ENCODE measurements at regions not wholly inside any gene's neighbourhood (a gene's known extent, or its start where the extent isn't known, plus 50 kb on each side); places are given as distances from the start of the nearest gene placed in this dataset.

GRCh38 chr6:94133106-94133505 is 713.7 kb upstream of the EPHA7 start:
- intact Hi-C loops (cut with DNase I; ENCODE audit: low total_unique reads): no loop called here
- H3K9me3 ChIP-seq: no peaks in the 10 kb centered on the region
- no peaks in the 10 kb centered on the region for H3K36me3 ChIP-seq (ENCODE audit: low read depth, missing control alignments)
- TF ChIP-seq POLR2A (IDR thresholded peaks at IDR 0.05) (no peak), CTCF (IDR thresholded peaks at IDR 0.05) (no peak)
- H3K27ac ChIP-seq: no peak overlapping the region
- H3K4me1 ChIP-seq: no peaks in the 10 kb centered on the region
- no peak for DNase-seq
- 62 to 67% methylated on average over 2 of the region's 2 CpGs for WGBS, 2 donors
- no peaks in the 10 kb centered on the region for H3K27me3 ChIP-seq
- H3K4me3 ChIP-seq: no peak overlapping the region

- TF ChIP-seq POLR2A (IDR thresholded peaks at IDR 0.05) (no peak), CTCF (IDR thresholded peaks at IDR 0.05) (no peak)
- WGBS, 2 donors: 86 to 87% methylated on average over 2 of the region's 2 CpGs
- Histone ChIP-seq H3K4me3 (no peak overlapping the region), H3K36me3 (ENCODE audit: low read depth, missing control alignments) (no peaks in the 10 kb centered on the region), H3K27ac (no peak overlapping the region), H3K9me3 (no peaks in the 10 kb centered on the region), H3K4me1 (no peaks in the 10 kb centered on the region), H3K27me3 (no peaks in the 10 kb centered on the region)
- intact Hi-C loops (cut with DNase I; ENCODE audit: low total_unique reads): no loop called here
- no peak for DNase-seq
Observed at GRCh38 chr6:94131271-94131670, 711.9 kb upstream of the EPHA7 start.

GRCh38 chr6:94130478-94130877 is 711.1 kb upstream of the EPHA7 start:
- no peaks in the 10 kb centered on the region for H3K9me3 ChIP-seq
- H3K27ac ChIP-seq: no peak overlapping the region
- no peak overlapping the region for H3K4me3 ChIP-seq
- intact Hi-C loops (cut with DNase I; ENCODE audit: low total_unique reads): no loop called here
- TF ChIP-seq POLR2A (IDR thresholded peaks at IDR 0.05) (no peak), CTCF (IDR thresholded peaks at IDR 0.05) (no peak)
- no peaks in the 10 kb centered on the region for H3K36me3 ChIP-seq (ENCODE audit: low read depth, missing control alignments)
- 28 to 35% methylated on average over 1 of the region's 1 CpG for WGBS, 2 donors
- H3K27me3 ChIP-seq: no peaks in the 10 kb centered on the region
- no peak for DNase-seq
- no peaks in the 10 kb centered on the region for H3K4me1 ChIP-seq

- intact Hi-C loops (cut with DNase I; ENCODE audit: low total_unique reads): no loop called here
- H3K4me1 ChIP-seq: no peaks in the 10 kb centered on the region
- no peak for TF ChIP-seq CTCF (IDR thresholded peaks at IDR 0.05)
- TF ChIP-seq POLR2A (IDR thresholded peaks at IDR 0.05): no peak
Observed at GRCh38 chr6:94129926-94130325, 710.6 kb upstream of the EPHA7 start.

GRCh38 chr6:94127716-94128115 is 708.4 kb upstream of the EPHA7 start:
- intact Hi-C loops (cut with DNase I; ENCODE audit: low total_unique reads): no loop called here
- H3K36me3 ChIP-seq (ENCODE audit: low read depth, missing control alignments): no peaks in the 10 kb centered on the region
- H3K27me3 ChIP-seq: no peaks in the 10 kb centered on the region
- 52 to 62% methylated on average over 1 of the region's 1 CpG for WGBS, 2 donors
- DNase-seq: no peak
- no peaks in the 10 kb centered on the region for H3K4me1 ChIP-seq
- H3K9me3 ChIP-seq: no peaks in the 10 kb centered on the region
- no peak overlapping the region for H3K4me3 ChIP-seq
- no peak overlapping the region for H3K27ac ChIP-seq
- no peak for TF ChIP-seq POLR2A (IDR thresholded peaks at IDR 0.05)
- no peak for TF ChIP-seq CTCF (IDR thresholded peaks at IDR 0.05)

More at GRCh38 chr6:94129926-94130325, 710.6 kb upstream of the EPHA7 start:
- H3K36me3 ChIP-seq (ENCODE audit: low read depth, missing control alignments): no peaks in the 10 kb centered on the region
- H3K4me3 ChIP-seq: no peak overlapping the region
- no peaks in the 10 kb centered on the region for H3K9me3 ChIP-seq
- no peaks in the 10 kb centered on the region for H3K27me3 ChIP-seq
- no peak overlapping the region for H3K27ac ChIP-seq
- no peak for DNase-seq
